Adipocyte (in vitro differentiated cells): ENCODE measurements at regions not wholly inside any gene's neighbourhood (a gene's known extent, or its start where the extent isn't known, plus 50 kb on each side); places are given as distances from the start of the nearest gene placed in this dataset.
"Not testable (repeated sequence)": the region's sequence is repeated elsewhere in the genome, so short reads cannot be mapped to it uniquely, and the experiment has no call there.

Experiments used
- DNase-seq: peaks from one replicate; pipeline ENCODE4 v3.0.0-alpha.2; 2015; ENCODE audit warnings: low read depth
- H3K27me3 ChIP-seq: replicated peaks from 2 replicates; pipeline ENCODE4 v1.7.0; 2013; ENCODE audit warnings: mild to moderate bottlenecking, low read length, moderate library complexity; ENCODE audit not compliant: control insufficient read depth, insufficient read depth
- H3K36me3 ChIP-seq: 2 replicates; pipeline ENCODE4 v1.7.0; 2013; ENCODE audit warnings: low read length, mild to moderate bottlenecking, moderate library complexity; ENCODE audit not compliant: control insufficient read depth, insufficient read depth, severe bottlenecking
- H3K4me1 ChIP-seq: 2 replicates; pipeline ENCODE4 v1.7.0; 2013; ENCODE audit warnings: mild to moderate bottlenecking, low read length, moderate library complexity; ENCODE audit not compliant: control insufficient read depth, insufficient read depth
- H3K4me3 ChIP-seq: 2 replicates; pipeline ENCODE4 v1.7.0; 2013; ENCODE audit warnings: mild to moderate bottlenecking, low read length, moderate library complexity
- H3K9ac ChIP-seq: 2 replicates; pipeline ENCODE4 v1.7.0; 2013; ENCODE audit warnings: mild to moderate bottlenecking, low read length, moderate library complexity
- H3K9me3 ChIP-seq: 2 replicates; pipeline ENCODE4 v1.7.0; 2013; ENCODE audit warnings: mild to moderate bottlenecking, low read length, moderate library complexity; ENCODE audit not compliant: control insufficient read depth

DNA sequence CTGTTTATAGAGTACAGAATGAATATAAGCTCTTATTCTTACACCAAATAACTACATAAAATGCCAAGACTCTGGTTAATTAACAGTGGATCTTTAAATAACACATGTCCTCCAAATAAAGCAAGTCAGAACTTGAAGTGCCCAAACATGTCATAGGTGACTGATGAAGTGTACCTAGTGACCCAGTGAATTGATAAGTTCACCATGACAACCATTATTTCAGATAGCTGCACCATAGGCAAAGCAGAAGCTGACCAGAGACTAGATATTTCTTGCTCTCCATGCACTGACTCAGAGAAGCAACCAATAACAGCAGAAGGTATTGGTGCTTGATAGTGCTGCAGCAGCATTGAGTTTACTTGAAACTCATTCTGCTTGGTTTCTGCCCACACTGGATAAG is 192.1 kb downstream of the DUSP10 start:
- Histone ChIP-seq H3K9me3 (peaks cover 7% of the 10 kb centered on the region), H3K4me1 (no peaks in the 10 kb centered on the region), H3K9ac (no peak overlapping the region), H3K27me3 (no peaks in the 10 kb centered on the region), H3K36me3 (no peaks in the 10 kb centered on the region), H3K4me3 (no peak overlapping the region)
- DNase-seq, result no peak

- H3K9ac ChIP-seq, H3K36me3 ChIP-seq, H3K27me3 ChIP-seq, DNase-seq, H3K9me3 ChIP-seq, H3K4me1 ChIP-seq, H3K4me3 ChIP-seq: not testable (repeated sequence)
Measured at GRCh38 chr1:221552792-221553191, 189.1 kb downstream of the DUSP10 start.

- Histone ChIP-seq H3K9me3 (no peaks in the 10 kb centered on the region), H3K27me3 (no peaks in the 10 kb centered on the region), H3K4me3 (no peak overlapping the region), H3K36me3 (no peaks in the 10 kb centered on the region), H3K9ac (no peak overlapping the region), H3K4me1 (no peaks in the 10 kb centered on the region)
- DNase-seq, result no peak
Measured at GRCh38 chr1:221555689-221556433, 186.0 kb downstream of the DUSP10 start.

- Histone ChIP-seq H3K9me3 (no peaks in the 10 kb centered on the region), H3K4me1 (no peaks in the 10 kb centered on the region), H3K36me3 (no peaks in the 10 kb centered on the region), H3K9ac (no peak overlapping the region), H3K4me3 (no peak overlapping the region), H3K27me3 (no peaks in the 10 kb centered on the region)
- DNase-seq, result no peak
Measured at GRCh38 chr1:221556435-221556834, 185.5 kb downstream of the DUSP10 start.

DNA sequence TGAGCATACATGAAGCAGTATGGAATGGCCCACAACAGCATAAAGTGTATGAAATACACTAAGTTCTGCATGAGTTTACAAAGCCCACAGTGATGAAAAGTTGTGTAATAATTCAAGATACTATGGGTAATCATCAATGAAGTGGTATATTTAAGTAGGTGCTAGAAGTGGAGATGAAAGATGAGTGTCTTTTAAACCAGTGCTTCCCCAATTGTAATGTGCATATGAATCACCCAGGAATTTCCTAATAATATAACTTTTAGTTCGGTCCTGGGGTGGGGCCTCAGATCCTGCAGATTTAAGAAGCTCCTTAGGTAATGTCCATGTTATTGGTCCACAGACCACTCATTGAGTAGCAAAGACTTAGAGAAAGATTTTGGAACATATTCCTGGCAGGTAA is 184.9 kb downstream of the DUSP10 start:
- no peaks in the 10 kb centered on the region for H3K4me1 ChIP-seq
- no peaks in the 10 kb centered on the region for H3K27me3 ChIP-seq
- H3K36me3 ChIP-seq, result no peaks in the 10 kb centered on the region
- DNase-seq, result no peak
- no peak overlapping the region for H3K4me3 ChIP-seq
- no peak overlapping the region for H3K9ac ChIP-seq
- H3K9me3 ChIP-seq, result no peaks in the 10 kb centered on the region

GRCh38 chr1:221558396-221558795 is 183.5 kb downstream of the DUSP10 start:
- Histone ChIP-seq H3K4me3 (no peak overlapping the region), H3K36me3 (no peaks in the 10 kb centered on the region), H3K27me3 (no peaks in the 10 kb centered on the region), H3K9ac (no peak overlapping the region), H3K4me1 (no peaks in the 10 kb centered on the region), H3K9me3 (no peaks in the 10 kb centered on the region)
- DNase-seq, result no peak

- peaks cover 3% of the 10 kb centered on the region for H3K4me1 ChIP-seq
- DNase-seq, result no peak
- no peaks in the 10 kb centered on the region for H3K9me3 ChIP-seq
- H3K9ac ChIP-seq, result no peak overlapping the region
- H3K4me3 ChIP-seq, result no peak overlapping the region
- no peaks in the 10 kb centered on the region for H3K27me3 ChIP-seq
- no peaks in the 10 kb centered on the region for H3K36me3 ChIP-seq
Measured at GRCh38 chr1:221559911-221560310, 182.0 kb downstream of the DUSP10 start.

DNA sequence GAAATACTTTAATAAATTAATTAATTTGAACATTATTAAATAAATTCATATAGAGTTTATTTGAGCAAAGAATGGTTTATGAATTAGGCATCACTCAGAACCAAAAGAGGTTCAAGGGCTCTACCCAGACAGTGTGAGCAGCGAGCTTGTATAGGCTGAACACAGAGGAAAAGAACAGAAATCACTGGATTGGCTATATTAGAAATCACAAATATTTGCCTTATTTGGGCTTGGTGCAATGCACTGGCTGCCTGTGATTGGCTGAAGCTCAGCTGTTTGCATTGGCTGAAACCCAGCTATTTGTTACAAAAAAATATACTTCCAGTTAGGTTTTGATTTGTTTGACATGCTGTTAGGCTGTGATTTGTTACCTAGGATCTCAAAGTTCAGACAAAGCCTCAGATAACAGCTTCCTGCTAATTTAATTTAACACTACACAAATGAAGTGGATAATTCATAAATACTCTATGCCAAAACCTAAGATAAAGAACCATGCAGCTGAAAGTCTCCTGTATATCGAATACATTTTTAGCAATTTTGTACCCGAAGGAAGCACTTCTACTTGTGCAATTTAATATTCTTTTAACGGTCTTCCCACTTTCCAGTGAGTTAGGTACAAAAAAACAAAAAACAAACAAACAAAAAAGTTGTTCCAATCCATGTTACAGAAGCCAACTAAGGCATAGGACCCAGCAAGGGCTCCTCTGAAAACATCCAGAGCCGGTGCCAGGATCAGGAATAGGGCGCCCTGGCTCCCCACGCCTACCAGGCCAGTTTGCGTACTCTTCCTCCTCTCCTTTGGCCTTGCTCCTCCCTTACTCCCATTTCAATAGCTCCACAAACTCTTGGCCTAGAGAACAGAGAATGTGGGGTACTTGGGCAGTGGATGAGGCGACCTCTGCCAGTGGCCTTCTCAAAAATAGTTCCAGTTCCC is 179.1 kb downstream of the DUSP10 start:
- Histone ChIP-seq H3K9me3 (no peaks in the 10 kb centered on the region), H3K27me3 (no peaks in the 10 kb centered on the region), H3K9ac (no peak overlapping the region), H3K4me3 (no peak overlapping the region), H3K4me1 (peaks cover 18% of the 10 kb centered on the region), H3K36me3 (no peaks in the 10 kb centered on the region)
- no peak for DNase-seq

GRCh38 chr1:221563476-221563921 is 178.4 kb downstream of the DUSP10 start:
- DNase-seq, result no peak
- no peaks in the 10 kb centered on the region for H3K27me3 ChIP-seq
- no peaks in the 10 kb centered on the region for H3K36me3 ChIP-seq
- H3K9ac ChIP-seq, result no peak overlapping the region
- no peak overlapping the region for H3K4me3 ChIP-seq
- H3K9me3 ChIP-seq, result no peaks in the 10 kb centered on the region
- peaks cover 25% of the 10 kb centered on the region for H3K4me1 ChIP-seq

DNA sequence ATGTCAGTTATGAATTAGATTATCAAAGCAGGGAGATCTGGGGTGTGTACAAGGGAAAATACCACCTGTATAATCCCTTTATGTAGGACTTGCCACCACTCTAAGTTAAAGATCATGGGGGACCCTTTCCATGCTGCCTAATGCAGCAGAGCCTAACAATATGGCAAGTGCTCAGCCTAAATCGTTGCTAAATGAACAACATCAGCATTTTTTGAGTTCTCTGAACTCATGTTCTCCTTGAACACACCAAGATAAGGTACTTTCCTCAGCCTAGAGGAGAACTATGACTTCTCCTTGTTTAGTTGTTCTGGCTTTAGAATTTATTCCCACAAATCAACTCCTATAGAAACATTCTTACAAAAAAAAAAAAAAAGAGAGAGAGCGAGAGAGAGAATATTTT is 177.0 kb downstream of the DUSP10 start:
- H3K9ac ChIP-seq, result no peak overlapping the region

GRCh38 chr1:221565711-221566110 is 176.2 kb downstream of the DUSP10 start:
- H3K36me3 ChIP-seq, result no peaks in the 10 kb centered on the region
- H3K4me1 ChIP-seq, result peaks cover 28% of the 10 kb centered on the region
- H3K9me3 ChIP-seq, result no peaks in the 10 kb centered on the region
- no peaks in the 10 kb centered on the region for H3K27me3 ChIP-seq
- DNase-seq, result no peak
- H3K9ac ChIP-seq, result no peak overlapping the region
- H3K4me3 ChIP-seq, result no peak overlapping the region

More for the DNA sequence above, 177.0 kb downstream of the DUSP10 start:
- Histone ChIP-seq H3K27me3 (no peaks in the 10 kb centered on the region), H3K36me3 (no peaks in the 10 kb centered on the region), H3K4me1 (peaks cover 28% of the 10 kb centered on the region), H3K4me3 (no peak overlapping the region), H3K9me3 (no peaks in the 10 kb centered on the region)
- DNase-seq, result no peak
